Breast epithelium (tissue), 4 donors: ENCODE measurements at regions not wholly inside any gene's neighbourhood (a gene's known extent, or its start where the extent isn't known, plus 50 kb on each side); places are given as distances from the start of the nearest gene placed in this dataset.

Experiments
- DNase-seq, 2 donors: peaks; one replicate each; pipeline ENCODE4 v3.0.0-alpha.2; 2019; ENCODE audit warnings: low spot score in 2 of 2
- H3K27ac ChIP-seq, 2 donors: fragments of 200-600 bp; sonication (generic) in 1 of 2; one replicate each; pipeline ENCODE4 v1.5.1; 2016 to 2019; ENCODE audit warnings: mild to moderate bottlenecking in 1 of 2
- H3K27me3 ChIP-seq, 2 donors: fragments of 200-600 bp; sonication (generic) in 1 of 2; one replicate each; pipeline versions ENCODE4 v1.5.1 to v1.6.0; 2017 to 2019; ENCODE audit warnings: control low read depth in 1 of 2, mild to moderate bottlenecking in 1 of 2
- H3K36me3 ChIP-seq: fragments of 200-600 bp; one replicate; pipeline ENCODE4 v1.5.1; 2019
- H3K4me1 ChIP-seq, 2 donors: fragments of 200-600 bp; sonication (generic); one replicate each; pipeline ENCODE4 v1.5.1; 2016 to 2019; ENCODE audit warnings: control low read depth in 1 of 2
- H3K4me3 ChIP-seq, 3 donors: fragments of 200-600 bp; sonication (generic); 1 replicate in 2 of 3; 2 replicates in 1 of 3; pipeline ENCODE4 v1.5.1; 2016 to 2019; ENCODE audit warnings: mild to moderate bottlenecking in 3 of 3, moderate library complexity in 2 of 3
- H3K9me3 ChIP-seq, 2 donors: fragments of 200-600 bp; sonication (generic) in 1 of 2; one replicate each; pipeline ENCODE4 v1.5.1; 2016 to 2019; ENCODE audit warnings: control low read depth in 1 of 2
- CTCF ChIP-seq, 3 donors: fragments of 450-650 bp; IDR thresholded peaks; one replicate each; pipeline ENCODE4 v1.5.1; 2016 to 2017; ENCODE audit warnings: antibody characterized with exemption in 3 of 3, mild to moderate bottlenecking in 3 of 3, moderate library complexity in 3 of 3
- POLR2A ChIP-seq: fragments of 450-650 bp; IDR thresholded peaks from one replicate; pipeline ENCODE4 v1.6.1; 2016; ENCODE audit warnings: antibody characterized with exemption, mild to moderate bottlenecking, moderate library complexity
- POLR2AphosphoS5 ChIP-seq, 3 donors: sonication (generic); formaldehyde crosslinking; IDR thresholded peaks; one replicate each; pipeline ENCODE4 v1.6.1; 2017; ENCODE audit warnings: antibody characterized with exemption in 3 of 3
- intact Hi-C: fragments of 100-400 bp; cut with DNase I; formaldehyde crosslinking; loops from one replicate; pipeline ENCODE4 v1.15.1; 2023; ENCODE audit warnings: low total_unique reads

- TF ChIP-seq POLR2AphosphoS5 (IDR thresholded peaks at IDR 0.05) = no peak
- no peak for TF ChIP-seq POLR2A
- TF ChIP-seq CTCF (IDR thresholded peaks at IDR 0.05) = no peak
- Histone ChIP-seq H3K27ac (no peak overlapping the region), H3K9me3 (no peaks in the 10 kb centered on the region), H3K27me3 (no peaks in the 10 kb centered on the region), H3K36me3 (no peaks in the 10 kb centered on the region), H3K4me3 (no peak overlapping the region), H3K4me1 (no peaks in the 10 kb centered on the region)
- no peak for DNase-seq
- intact Hi-C loops = no loop called here
These were observed 175.4 kb upstream of the SYT13 start for GRCh38 chr11:45461514-45461913.

- intact Hi-C loops = loop anchor here (2.0 kb wide), 1 partner anchor 61 kb away; no protein-coding TSS in a partner anchor
- Histone ChIP-seq H3K4me1 (no peaks in the 10 kb centered on the region), H3K36me3 (no peaks in the 10 kb centered on the region), H3K27ac (no peak overlapping the region), H3K4me3 (no peak overlapping the region), H3K27me3 (no peaks in the 10 kb centered on the region), H3K9me3 (peaks cover 0 to 8% of the 10 kb centered on the region in 2 donors)
- TF ChIP-seq CTCF (IDR thresholded peaks at IDR 0.05) (no peak), POLR2A (no peak), POLR2AphosphoS5 (IDR thresholded peaks at IDR 0.05) (no peak)
- no peak for DNase-seq
These were observed 173.3 kb upstream of the SYT13 start for GRCh38 chr11:45459491-45459890.

GRCh38 chr11:45458269-45458668 is 172.1 kb upstream of the SYT13 start:
- Histone ChIP-seq H3K36me3 (no peaks in the 10 kb centered on the region), H3K4me3 (no peak overlapping the region), H3K4me1 (no peaks in the 10 kb centered on the region), H3K27ac (no peak overlapping the region), H3K27me3 (no peaks in the 10 kb centered on the region), H3K9me3 (peaks cover 0 to 8% of the 10 kb centered on the region in 2 donors)
- TF ChIP-seq POLR2A (no peak), CTCF (IDR thresholded peaks at IDR 0.05) (no peak), POLR2AphosphoS5 (IDR thresholded peaks at IDR 0.05) (no peak)
- intact Hi-C loops = loop anchor here (2.0 kb wide), 1 partner anchor 63 kb away; no protein-coding TSS in a partner anchor
- no peak for DNase-seq

- Histone ChIP-seq H3K27me3 (no peaks in the 10 kb centered on the region), H3K36me3 (no peaks in the 10 kb centered on the region), H3K9me3 (peaks cover 0 to 8% of the 10 kb centered on the region in 2 donors), H3K27ac (no peak overlapping the region), H3K4me3 (no peak overlapping the region), H3K4me1 (no peaks in the 10 kb centered on the region)
- intact Hi-C loops = loop anchor here (2.0 kb wide), 1 partner anchor 63 kb away; no protein-coding TSS in a partner anchor
- TF ChIP-seq POLR2AphosphoS5 (IDR thresholded peaks at IDR 0.05) (no peak), CTCF (IDR thresholded peaks at IDR 0.05) (no peak), POLR2A (no peak)
- no peak for DNase-seq
These were observed 171.5 kb upstream of the SYT13 start for GRCh38 chr11:45457649-45458048.

GRCh38 chr11:45456686-45457085 is 170.5 kb upstream of the SYT13 start:
- H3K27ac ChIP-seq = no peak overlapping the region
- TF ChIP-seq POLR2AphosphoS5 (IDR thresholded peaks at IDR 0.05) (no peak), CTCF (IDR thresholded peaks at IDR 0.05) (no peak), POLR2A (no peak)
- intact Hi-C loops = no loop called here
- H3K27me3 ChIP-seq = no peaks in the 10 kb centered on the region
- peaks cover 0 to 8% of the 10 kb centered on the region in 2 donors for H3K9me3 ChIP-seq
- no peak for DNase-seq
- no peak overlapping the region for H3K4me3 ChIP-seq
- H3K36me3 ChIP-seq = no peaks in the 10 kb centered on the region
- no peaks in the 10 kb centered on the region for H3K4me1 ChIP-seq
